A549 (cell line): ENCODE measurements at regions not wholly inside any gene's neighbourhood (a gene's known extent, or its start where the extent isn't known, plus 50 kb on each side); places are given as distances from the start of the nearest gene placed in this dataset.

Experiments used
- ATAC-seq, 2 experiments: fragments of 200-7000 bp in 1 of 2; fragments of >200 bp in 1 of 2; cut with Nextera tagmentation in 1 of 2; cut with Tn5 transposase in 1 of 2; 3 replicates each; pipeline versions ENCODE4 v1.8.0 to v1.9.1; 2018 to 2020; ENCODE audit warnings: mild to moderate bottlenecking in 1 of 2, moderate library complexity in 1 of 2
- CTCF ChIA-PET: fragments of 300-600 bp; sonication (Branson Sonifier 250); formaldehyde crosslinking; extraction: SDS; loops from one replicate; lab custom pipeline; 2021; ENCODE audit warnings: antibody characterized with exemption, inconsistent platforms; lab: Yijun Ruan, JAX
- POLR2A ChIA-PET: fragments of 350-600 bp; formaldehyde crosslinking; extraction: SDS; loops from one replicate; lab custom pipeline; 2021; ENCODE audit warnings: antibody characterized with exemption, inconsistent platforms; lab: Yijun Ruan, JAX
- DNase-seq, 2 experiments: peaks; one replicate each; pipeline versions ENCODE4 v3.0.0 to v3.0.0-alpha.2; 2011 to 2016; ENCODE audit warnings: low read depth in 1 of 2, low spot score in 1 of 2
- FAIRE-seq: peaks from 2 replicates; lab custom pipeline; 2011; peaks lifted over from hg19 to GRCh38; lab: Jason Lieb, UNC
- H3K27ac ChIP-seq, 2 experiments: fragments of >200 bp; sonication (Bioruptor Twin); formaldehyde crosslinking; 3 replicates each; pipeline ENCODE4 v1.5.1; 2016 to 2017
- H3K4me1 ChIP-seq: fragments of >200 bp; sonication (Bioruptor Twin); formaldehyde crosslinking; 3 replicates; pipeline ENCODE4 v1.6.1; 2016
- H3K4me2 ChIP-seq: fragments of >200 bp; sonication (Bioruptor Twin); formaldehyde crosslinking; 3 replicates; pipeline ENCODE4 v1.6.1; 2016
- H3K4me3 ChIP-seq: fragments of >200 bp; sonication (Bioruptor Twin); formaldehyde crosslinking; 3 replicates; pipeline ENCODE4 v1.5.1; 2016
- H3K9me3 ChIP-seq: fragments of >200 bp; sonication (Bioruptor Twin); formaldehyde crosslinking; 3 replicates; pipeline ENCODE4 v1.6.1; 2016
- CBX2 ChIP-seq: fragments of 200-600 bp; sonication (generic); IDR thresholded peaks from 2 replicates; pipeline ENCODE4 v1.6.1; 2016; ENCODE audit warnings: low read depth, mild to moderate bottlenecking, borderline replicate concordance
- EP300 ChIP-seq, 2 experiments: fragments of >200 bp; sonication (Bioruptor Twin); formaldehyde crosslinking; IDR thresholded peaks; 2 replicates in 1 of 2; 3 replicates in 1 of 2; pipeline ENCODE4 v1.6.1; 2016 to 2017
- FOSL2 ChIP-seq, 2 experiments: fragments of 450-650 bp in 1 of 2; fragments of >200 bp in 1 of 2; sonication (Bioruptor Twin) in 1 of 2; formaldehyde crosslinking; IDR thresholded peaks; 2 replicates each; pipeline versions ENCODE4 v1.5.0 to v1.6.1; 2016 to 2020; ENCODE audit warnings: mild to moderate bottlenecking in 1 of 2, moderate library complexity in 1 of 2
- HEYL ChIP-seq: fragments of 250-450 bp; sonication (Bioruptor Pico); IDR thresholded peaks from 2 replicates; pipeline ENCODE4 v1.8.0; 2021; ENCODE audit warnings: mild to moderate bottlenecking, moderate library complexity
- HOXB5 ChIP-seq: fragments of 250-450 bp; sonication (Bioruptor Pico); IDR thresholded peaks from 2 replicates; pipeline ENCODE4 v1.5.0; 2020; ENCODE audit warnings: mild to moderate bottlenecking, moderate library complexity
- MAFK ChIP-seq: fragments of 450-650 bp; IDR thresholded peaks from 2 replicates; pipeline ENCODE4 v1.6.1; 2014; ENCODE audit not compliant: partially characterized antibody
- MYC ChIP-seq: IDR thresholded peaks from 2 replicates; pipeline ENCODE4 v1.6.1; 2012; ENCODE audit warnings: mild to moderate bottlenecking, inconsistent platforms, low read length, improper control_type of control experiment, borderline replicate concordance
- PHF8 ChIP-seq: fragments of 200-600 bp; sonication (generic); IDR thresholded peaks from 2 replicates; pipeline ENCODE4 v1.6.1; 2016; ENCODE audit warnings: low read depth, mild to moderate bottlenecking, antibody characterized with exemption, moderate library complexity, borderline replicate concordance
- RAD21 ChIP-seq, 2 experiments: fragments of >200 bp in 1 of 2; sonication (Bioruptor Twin) in 1 of 2; formaldehyde crosslinking in 1 of 2; IDR thresholded peaks in 1 of 2; conservative IDR thresholded peaks in 1 of 2; 2 replicates in 1 of 2; 3 replicates in 1 of 2; pipeline ENCODE4 v1.6.1; 2012 to 2018; ENCODE audit warnings: inconsistent platforms in 1 of 2
- RCOR1 ChIP-seq: fragments of 150-350 bp; IDR thresholded peaks from 2 replicates; pipeline ENCODE4 v1.6.1; 2014; ENCODE audit warnings: antibody characterized with exemption, low read length, low read depth
- RFX5 ChIP-seq: fragments of 450-650 bp; IDR thresholded peaks from 2 replicates; pipeline ENCODE4 v1.7.1; 2014; ENCODE audit warnings: antibody characterized with exemption, mild to moderate bottlenecking, moderate library complexity
- SMC3 ChIP-seq: fragments of >200 bp; sonication (Bioruptor Twin); formaldehyde crosslinking; IDR thresholded peaks from 3 replicates; pipeline ENCODE4 v1.6.1; 2018; ENCODE audit warnings: inconsistent platforms
- SREBF2 ChIP-seq: fragments of 450-650 bp; IDR thresholded peaks from 2 replicates; pipeline ENCODE4 v1.6.1; 2014; ENCODE audit warnings: mild to moderate bottlenecking, moderate library complexity
- TP53 ChIP-seq: fragments of 250-450 bp; sonication (Bioruptor Pico); IDR thresholded peaks from 2 replicates; pipeline ENCODE4 v1.5.0; 2021; ENCODE audit warnings: mild to moderate bottlenecking, moderate library complexity
- ZC3H11A ChIP-seq: fragments of 450-650 bp; IDR thresholded peaks from 2 replicates; pipeline ENCODE4 v1.6.1; 2014; ENCODE audit warnings: antibody characterized with exemption, mild to moderate bottlenecking
- ZSCAN20 ChIP-seq: fragments of 250-450 bp; sonication (Bioruptor Pico); IDR thresholded peaks from 2 replicates; pipeline ENCODE4 v1.8.0; 2022; ENCODE audit warnings: mild to moderate bottlenecking, moderate library complexity
- WGBS: methylation state at CpG from one replicate; pipeline ENCODE4 v1.1.6; 2017; ENCODE audit errors: missing lambda C conversion rate; 5-methylcytosine and 5-hydroxymethylcytosine counted together
- TF ChIP-seq, protein P1 (sequence below): IDR thresholded peaks from 2 replicates; pipeline ENCODE4 v1.6.1; 2012
- TF ChIP-seq, protein P2 (sequence below): fragments of >200 bp; sonication (Bioruptor Twin); formaldehyde crosslinking; IDR thresholded peaks from 3 replicates; pipeline ENCODE4 v1.5.1; 2016
- TF ChIP-seq, protein P3 (sequence below): IDR thresholded peaks from 2 replicates; pipeline ENCODE4 v1.6.1; 2012; ENCODE audit warnings: low read depth, borderline replicate concordance

DNA sequence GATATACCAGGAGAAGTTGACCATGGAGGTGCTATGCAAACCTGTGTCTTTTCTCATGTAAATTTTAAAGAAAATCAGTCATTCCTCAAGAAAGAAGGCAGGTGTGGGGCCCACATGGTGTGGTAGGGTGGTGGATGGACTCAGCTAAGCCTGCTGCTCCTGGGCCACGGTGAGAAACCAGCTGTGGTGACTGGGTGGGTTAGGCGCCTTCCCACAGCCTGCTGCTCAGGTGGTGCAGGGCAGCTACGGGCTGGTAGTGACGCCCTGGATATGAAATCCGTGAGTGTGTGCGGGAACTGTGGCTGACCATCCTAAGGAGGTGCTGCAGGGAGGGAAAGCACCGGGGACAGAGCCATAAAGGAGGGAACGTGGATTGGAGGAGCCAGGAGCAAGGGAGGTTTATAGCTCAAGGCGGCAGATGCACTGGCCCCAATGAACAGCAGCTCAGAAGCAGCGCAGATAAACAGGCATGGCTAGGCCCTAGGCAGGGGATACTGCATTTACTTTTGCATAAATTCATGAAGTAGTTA, 408.8 kb downstream of the FUT8 start:
- H3K4me3 ChIP-seq = no peak overlapping the region
- ChIA-PET CTCF (interaction anchor here (0.5 to 8.7 kb wide), 7 partner anchors 9 to 657 kb away, joined by 3 to 108 read pairs (median 3); partner anchors contain the start of gene FUT8), POLR2A (no interaction called here)
- DNase-seq (no peak), FAIRE-seq (no peak), ATAC-seq (no peak)
- no peak overlapping the region for H3K27ac ChIP-seq
- 46% methylated on average over 10 of the region's 10 CpGs for WGBS
- no peak overlapping the region for H3K4me2 ChIP-seq
- TF ChIP-seq, protein P1, sequence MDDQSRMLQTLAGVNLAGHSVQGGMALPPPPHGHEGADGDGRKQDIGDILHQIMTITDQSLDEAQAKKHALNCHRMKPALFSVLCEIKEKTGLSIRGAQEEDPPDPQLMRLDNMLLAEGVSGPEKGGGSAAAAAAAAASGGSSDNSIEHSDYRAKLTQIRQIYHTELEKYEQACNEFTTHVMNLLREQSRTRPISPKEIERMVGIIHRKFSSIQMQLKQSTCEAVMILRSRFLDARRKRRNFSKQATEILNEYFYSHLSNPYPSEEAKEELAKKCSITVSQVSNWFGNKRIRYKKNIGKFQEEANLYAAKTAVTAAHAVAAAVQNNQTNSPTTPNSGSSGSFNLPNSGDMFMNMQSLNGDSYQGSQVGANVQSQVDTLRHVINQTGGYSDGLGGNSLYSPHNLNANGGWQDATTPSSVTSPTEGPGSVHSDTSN = no peak
- TF ChIP-seq HOXB5 (CRISPR knock-in tag) (no peak), MAFK (no peak), EP300 (IDR thresholded peaks at IDR 0.05) (no peak), RCOR1 (no peak), RFX5 (no peak), HEYL (CRISPR knock-in tag) (no peak), TP53 (CRISPR knock-in tag) (no peak)
- no peaks in the 10 kb centered on the region for H3K4me1 ChIP-seq
- H3K9me3 ChIP-seq = no peaks in the 10 kb centered on the region

DNA sequence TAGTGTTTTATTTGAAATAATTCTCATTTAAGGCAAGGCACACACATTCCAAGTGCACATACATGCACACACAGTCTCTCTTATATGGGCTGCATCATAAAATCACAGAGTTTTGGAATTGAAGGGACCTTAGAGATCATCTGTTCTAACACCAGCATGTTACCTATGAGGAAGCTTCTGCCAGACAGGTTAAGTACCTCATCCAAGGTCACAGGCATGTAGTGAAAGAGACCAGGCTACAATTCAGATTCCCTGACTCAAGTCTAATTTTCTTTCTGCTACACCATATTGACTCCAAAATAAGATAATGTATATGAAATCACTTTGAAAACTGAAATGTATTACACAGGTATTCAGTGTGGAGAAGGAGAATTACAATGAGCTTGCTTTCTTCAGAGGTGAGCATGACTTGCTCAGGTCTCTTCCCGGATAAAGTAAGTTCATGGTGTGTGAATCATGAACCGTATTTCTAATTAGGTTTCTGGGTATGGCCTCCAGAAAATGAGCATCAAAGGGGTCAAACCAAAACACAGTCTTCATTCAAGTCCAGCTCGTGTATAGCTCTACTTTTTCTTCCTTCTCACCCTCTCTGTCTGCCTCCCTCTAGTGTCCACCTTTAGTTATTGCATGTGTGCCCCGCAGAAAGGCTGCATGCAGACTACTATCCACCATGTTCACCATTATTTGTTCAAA, 411.9 kb downstream of the FUT8 start:
- FAIRE-seq (no peak), DNase-seq (peak; percentile 58 to 69), ATAC-seq (peak; percentile 72 to 90; a peak in 5 of 6 replicates)
- TF ChIP-seq, protein P2, sequence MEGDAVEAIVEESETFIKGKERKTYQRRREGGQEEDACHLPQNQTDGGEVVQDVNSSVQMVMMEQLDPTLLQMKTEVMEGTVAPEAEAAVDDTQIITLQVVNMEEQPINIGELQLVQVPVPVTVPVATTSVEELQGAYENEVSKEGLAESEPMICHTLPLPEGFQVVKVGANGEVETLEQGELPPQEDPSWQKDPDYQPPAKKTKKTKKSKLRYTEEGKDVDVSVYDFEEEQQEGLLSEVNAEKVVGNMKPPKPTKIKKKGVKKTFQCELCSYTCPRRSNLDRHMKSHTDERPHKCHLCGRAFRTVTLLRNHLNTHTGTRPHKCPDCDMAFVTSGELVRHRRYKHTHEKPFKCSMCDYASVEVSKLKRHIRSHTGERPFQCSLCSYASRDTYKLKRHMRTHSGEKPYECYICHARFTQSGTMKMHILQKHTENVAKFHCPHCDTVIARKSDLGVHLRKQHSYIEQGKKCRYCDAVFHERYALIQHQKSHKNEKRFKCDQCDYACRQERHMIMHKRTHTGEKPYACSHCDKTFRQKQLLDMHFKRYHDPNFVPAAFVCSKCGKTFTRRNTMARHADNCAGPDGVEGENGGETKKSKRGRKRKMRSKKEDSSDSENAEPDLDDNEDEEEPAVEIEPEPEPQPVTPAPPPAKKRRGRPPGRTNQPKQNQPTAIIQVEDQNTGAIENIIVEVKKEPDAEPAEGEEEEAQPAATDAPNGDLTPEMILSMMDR = peak; percentile 88
- peak; percentile 74 to 77 for TF ChIP-seq RAD21 (conservative IDR thresholded peaks at IDR 0.05 in 1 of 2, IDR thresholded peaks at IDR 0.05 in 1 of 2)
- peak; percentile 87 for TF ChIP-seq SMC3
- no peak for TF ChIP-seq CBX2
- no peak for TF ChIP-seq ZC3H11A
- POLR2A ChIA-PET = interaction anchor here (0.6 to 1.2 kb wide), 3 partner anchors 409 to 661 kb away, joined by 3 to 7 read pairs (median 4); partner anchors contain the start of gene FUT8
- CTCF ChIA-PET = interaction anchor here (0.5 to 8.7 kb wide), 53 partner anchors 8 to 727 kb away, joined by 3 to 108 read pairs (median 4); partner anchors contain the start of gene FUT8
- WGBS = 2% methylated on average over 4 of the region's 4 CpGs
- Histone ChIP-seq H3K9me3 (no peaks in the 10 kb centered on the region), H3K4me3 (no peak overlapping the region), H3K4me1 (no peaks in the 10 kb centered on the region), H3K27ac (no peak overlapping the region), H3K4me2 (no peak overlapping the region)

DNA sequence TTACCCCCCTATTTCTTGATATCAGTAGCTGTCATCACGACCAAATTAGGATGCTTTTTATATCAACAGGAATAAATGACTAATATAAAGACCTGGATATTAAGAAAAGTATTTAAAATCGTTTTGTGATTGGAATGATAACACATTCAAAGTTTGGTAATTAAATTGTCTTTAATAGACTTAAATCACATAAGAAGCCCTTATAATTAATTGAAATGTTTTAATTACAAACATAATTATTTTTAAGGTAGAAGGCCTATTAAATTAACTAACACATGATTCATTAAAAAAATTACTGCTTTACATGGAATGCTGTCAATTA, 412.4 kb downstream of the FUT8 start:
- H3K4me2 ChIP-seq = no peak overlapping the region
- no peak for ATAC-seq
- no peak overlapping the region for H3K27ac ChIP-seq
- H3K9me3 ChIP-seq = no peaks in the 10 kb centered on the region
- POLR2A ChIA-PET = interaction anchor here (1.2 kb wide), 1 partner anchor 410 kb away, joined by 4 read pairs; no protein-coding TSS in a partner anchor
- no peak for DNase-seq
- H3K4me1 ChIP-seq = no peaks in the 10 kb centered on the region
- 1% methylated on average over 2 of the region's 2 CpGs for WGBS
- no peak for FAIRE-seq
- CTCF ChIA-PET = interaction anchor here (0.6 to 8.7 kb wide), 47 partner anchors 9 to 727 kb away, joined by 3 to 108 read pairs (median 4); partner anchors contain the start of gene FUT8
- no peak overlapping the region for H3K4me3 ChIP-seq
- TF ChIP-seq PHF8 = no peak
- TF ChIP-seq FOSL2 (IDR thresholded peaks at IDR 0.05) = no peak
- no peak for TF ChIP-seq FOSL2 (CRISPR knock-in tag; IDR thresholded peaks at IDR 0.05)
- TF ChIP-seq, protein P3, sequence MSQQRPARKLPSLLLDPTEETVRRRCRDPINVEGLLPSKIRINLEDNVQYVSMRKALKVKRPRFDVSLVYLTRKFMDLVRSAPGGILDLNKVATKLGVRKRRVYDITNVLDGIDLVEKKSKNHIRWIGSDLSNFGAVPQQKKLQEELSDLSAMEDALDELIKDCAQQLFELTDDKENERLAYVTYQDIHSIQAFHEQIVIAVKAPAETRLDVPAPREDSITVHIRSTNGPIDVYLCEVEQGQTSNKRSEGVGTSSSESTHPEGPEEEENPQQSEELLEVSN = no peak
- no peak for TF ChIP-seq ZSCAN20
- TF ChIP-seq RAD21 (conservative IDR thresholded peaks at IDR 0.05 in 1 of 2, IDR thresholded peaks at IDR 0.05 in 1 of 2) = no peak
- TF ChIP-seq EP300 (IDR thresholded peaks at IDR 0.05) = no peak
- TF ChIP-seq MYC = no peak
- no peak for TF ChIP-seq SREBF2
